ENCODE measurements at regions not wholly inside any gene's neighbourhood (a gene's known extent, or its start where the extent isn't known, plus 50 kb on each side); places are given as distances from the start of the nearest gene placed in this dataset.

DNA sequence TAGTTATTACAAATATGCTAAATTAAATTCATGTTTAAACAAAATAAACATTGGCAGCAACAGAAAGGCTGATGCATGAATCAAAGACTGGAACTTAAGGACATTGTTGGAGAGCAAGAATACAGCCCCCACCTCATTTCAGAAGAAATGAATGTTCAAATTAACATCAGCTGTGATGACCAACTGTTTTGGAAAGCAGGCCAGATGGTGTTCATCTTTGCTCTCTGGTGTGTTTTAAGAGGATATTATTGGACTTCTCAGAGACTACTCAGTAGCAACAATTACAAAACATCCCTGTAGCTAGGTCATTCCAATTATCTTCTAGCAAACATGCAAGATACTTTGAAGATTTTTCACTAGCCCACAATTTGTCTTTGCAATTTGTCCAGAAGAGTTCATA lies 118.6 kb upstream of the DOK5 start:
- H3K36me3 ChIP-seq (ENCODE audit: control insufficient read depth in 2 of 2, extremely low read depth in 1 of 2, insufficient read depth in 2 of 2, low read length in 2 of 2) = no peaks in the 10 kb centered on the region
- TF ChIP-seq EZH2 (IDR thresholded peaks at IDR 0.05; ENCODE audit: low read length) = no peak
- TF ChIP-seq, protein P1, sequence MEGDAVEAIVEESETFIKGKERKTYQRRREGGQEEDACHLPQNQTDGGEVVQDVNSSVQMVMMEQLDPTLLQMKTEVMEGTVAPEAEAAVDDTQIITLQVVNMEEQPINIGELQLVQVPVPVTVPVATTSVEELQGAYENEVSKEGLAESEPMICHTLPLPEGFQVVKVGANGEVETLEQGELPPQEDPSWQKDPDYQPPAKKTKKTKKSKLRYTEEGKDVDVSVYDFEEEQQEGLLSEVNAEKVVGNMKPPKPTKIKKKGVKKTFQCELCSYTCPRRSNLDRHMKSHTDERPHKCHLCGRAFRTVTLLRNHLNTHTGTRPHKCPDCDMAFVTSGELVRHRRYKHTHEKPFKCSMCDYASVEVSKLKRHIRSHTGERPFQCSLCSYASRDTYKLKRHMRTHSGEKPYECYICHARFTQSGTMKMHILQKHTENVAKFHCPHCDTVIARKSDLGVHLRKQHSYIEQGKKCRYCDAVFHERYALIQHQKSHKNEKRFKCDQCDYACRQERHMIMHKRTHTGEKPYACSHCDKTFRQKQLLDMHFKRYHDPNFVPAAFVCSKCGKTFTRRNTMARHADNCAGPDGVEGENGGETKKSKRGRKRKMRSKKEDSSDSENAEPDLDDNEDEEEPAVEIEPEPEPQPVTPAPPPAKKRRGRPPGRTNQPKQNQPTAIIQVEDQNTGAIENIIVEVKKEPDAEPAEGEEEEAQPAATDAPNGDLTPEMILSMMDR (optimal IDR thresholded peaks at IDR 0.05 in 1 of 3, IDR thresholded peaks at IDR 0.05 in 1 of 3, conservative IDR thresholded peaks at IDR 0.05 in 1 of 3; ENCODE audit: extremely low read depth in 1 of 3, insufficient read depth in 2 of 3, low read length in 3 of 3) = no peak
- no peak for DNase-seq (ENCODE audit: low read depth, low spot score)
- no peaks in the 10 kb centered on the region for H4K20me1 ChIP-seq (ENCODE audit: control insufficient read depth, extremely low read depth, insufficient read depth, low read length)
- FAIRE-seq = no peak
- H3K9ac ChIP-seq (ENCODE audit: control insufficient read depth, extremely low read depth, insufficient read depth, low read length) = no peak overlapping the region
- H3K4me3 ChIP-seq (ENCODE audit: control insufficient read depth in 2 of 3, extremely low read depth in 1 of 3, insufficient read depth in 2 of 3, low read depth in 1 of 3, low read length in 3 of 3) = no peak overlapping the region
- no peak overlapping the region for H2AFZ ChIP-seq (ENCODE audit: control insufficient read depth, low read length)
- H3K27me3 ChIP-seq (ENCODE audit: control insufficient read depth, extremely low read depth, insufficient read depth, low read length) = no peaks in the 10 kb centered on the region
- dilution Hi-C loops (cut with MboI; ENCODE audit: extremely low pct_ligation_motif_present, low sequenced_read_pairs) = no loop called here
- no peaks in the 10 kb centered on the region for H3K9me3 ChIP-seq (ENCODE audit: control insufficient read depth, low read depth, low read length)
- H3K9me1 ChIP-seq (ENCODE audit: control insufficient read depth, extremely low read depth, insufficient read depth, low read length) = no peaks in the 10 kb centered on the region
- H3K4me1 ChIP-seq (ENCODE audit: control insufficient read depth, extremely low read depth, insufficient read depth, low read length) = no peaks in the 10 kb centered on the region
- H3K4me2 ChIP-seq (ENCODE audit: control insufficient read depth, extremely low read depth, insufficient read depth, low read depth, low read length) = no peak overlapping the region
- no peaks in the 10 kb centered on the region for H3K79me2 ChIP-seq (ENCODE audit: control insufficient read depth, insufficient read depth, low read length)
- H3K27ac ChIP-seq (ENCODE audit: control insufficient read depth, insufficient read depth, low read length) = no peak overlapping the region

DNA sequence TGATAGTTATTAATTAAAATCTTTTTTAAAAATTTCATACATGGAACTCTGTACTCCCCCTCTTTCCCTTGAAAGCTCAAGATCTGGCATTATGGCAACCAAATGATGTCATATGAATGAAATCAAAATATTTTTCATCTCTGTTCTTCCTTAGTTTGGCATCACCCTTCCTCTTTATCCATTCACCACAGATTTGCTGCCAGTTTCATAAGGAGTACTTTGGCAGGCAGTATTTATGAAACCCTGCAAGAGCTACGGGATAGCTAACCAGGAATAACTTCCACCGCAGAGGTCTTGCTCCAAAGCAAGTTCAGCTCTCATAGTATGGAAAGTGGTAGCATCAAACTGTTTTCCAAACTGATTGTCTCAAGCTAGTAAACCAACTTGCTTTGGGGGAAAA lies 113.9 kb upstream of the DOK5 start:
- H3K4me3 ChIP-seq (ENCODE audit: control insufficient read depth in 2 of 3, extremely low read depth in 1 of 3, insufficient read depth in 2 of 3, low read depth in 1 of 3, low read length in 3 of 3) = no peak overlapping the region
- H3K4me2 ChIP-seq (ENCODE audit: control insufficient read depth, extremely low read depth, insufficient read depth, low read depth, low read length) = no peak overlapping the region
- no peaks in the 10 kb centered on the region for H3K27me3 ChIP-seq (ENCODE audit: control insufficient read depth, extremely low read depth, insufficient read depth, low read length)
- H2AFZ ChIP-seq (ENCODE audit: control insufficient read depth, low read length) = no peak overlapping the region
- H3K9me3 ChIP-seq (ENCODE audit: control insufficient read depth, low read depth, low read length) = no peaks in the 10 kb centered on the region
- no peak overlapping the region for H3K9ac ChIP-seq (ENCODE audit: control insufficient read depth, extremely low read depth, insufficient read depth, low read length)
- FAIRE-seq = no peak
- H3K27ac ChIP-seq (ENCODE audit: control insufficient read depth, insufficient read depth, low read length) = no peak overlapping the region
- no peaks in the 10 kb centered on the region for H3K4me1 ChIP-seq (ENCODE audit: control insufficient read depth, extremely low read depth, insufficient read depth, low read length)
- dilution Hi-C loops (cut with MboI; ENCODE audit: extremely low pct_ligation_motif_present, low sequenced_read_pairs) = no loop called here
- no peaks in the 10 kb centered on the region for H3K9me1 ChIP-seq (ENCODE audit: control insufficient read depth, extremely low read depth, insufficient read depth, low read length)
- no peaks in the 10 kb centered on the region for H3K36me3 ChIP-seq (ENCODE audit: control insufficient read depth in 2 of 2, extremely low read depth in 1 of 2, insufficient read depth in 2 of 2, low read length in 2 of 2)
- no peaks in the 10 kb centered on the region for H4K20me1 ChIP-seq (ENCODE audit: control insufficient read depth, extremely low read depth, insufficient read depth, low read length)
- DNase-seq (ENCODE audit: low read depth, low spot score) = no peak
- no peaks in the 10 kb centered on the region for H3K79me2 ChIP-seq (ENCODE audit: control insufficient read depth, insufficient read depth, low read length)
- TF ChIP-seq, protein P1 (optimal IDR thresholded peaks at IDR 0.05 in 1 of 3, IDR thresholded peaks at IDR 0.05 in 1 of 3, conservative IDR thresholded peaks at IDR 0.05 in 1 of 3; ENCODE audit: extremely low read depth in 1 of 3, insufficient read depth in 2 of 3, low read length in 3 of 3) = no peak
- TF ChIP-seq EZH2 (IDR thresholded peaks at IDR 0.05; ENCODE audit: low read length) = no peak

Measured in keratinocyte (primary cell).